Nephron (organoid): ENCODE measurements at regions not wholly inside any gene's neighbourhood (a gene's known extent, or its start where the extent isn't known, plus 50 kb on each side); places are given as distances from the start of the nearest gene placed in this dataset.

Source experiments
- H3K27ac Mint-ChIP-seq, 3 experiments: 2 replicates each; pipeline ENCODE4 v1.8.0; 2020; ENCODE audit warnings: mixed read lengths in 3 of 3, mild to moderate bottlenecking in 2 of 3, moderate library complexity in 1 of 3
- H3K27me3 Mint-ChIP-seq: 2 replicates; pipeline ENCODE4 v1.8.0; 2021; ENCODE audit warnings: low read depth, mild to moderate bottlenecking, moderate library complexity, mixed read lengths
- H3K36me3 Mint-ChIP-seq: 2 replicates; pipeline ENCODE4 v1.8.0; 2020; ENCODE audit warnings: low read depth, mixed read lengths
- H3K4me1 Mint-ChIP-seq: 2 replicates; pipeline ENCODE4 v1.8.0; 2020; ENCODE audit warnings: mixed read lengths
- H3K4me3 Mint-ChIP-seq, 3 experiments: 2 replicates each; pipeline ENCODE4 v1.8.0; 2020; ENCODE audit warnings: mild to moderate bottlenecking in 3 of 3, mixed read lengths in 3 of 3, moderate library complexity in 2 of 3
- H3K9me3 Mint-ChIP-seq: 2 replicates; pipeline ENCODE4 v1.8.0; 2020; ENCODE audit warnings: mixed read lengths
- CTCF ChIP-seq, 3 experiments: fragments of 200-600 bp; sonication (generic); IDR thresholded peaks; one replicate each; pipeline ENCODE4 v1.5.0; 2021; ENCODE audit warnings: antibody characterized with exemption in 3 of 3; ENCODE audit not compliant: unreplicated experiment in 3 of 3

DNA sequence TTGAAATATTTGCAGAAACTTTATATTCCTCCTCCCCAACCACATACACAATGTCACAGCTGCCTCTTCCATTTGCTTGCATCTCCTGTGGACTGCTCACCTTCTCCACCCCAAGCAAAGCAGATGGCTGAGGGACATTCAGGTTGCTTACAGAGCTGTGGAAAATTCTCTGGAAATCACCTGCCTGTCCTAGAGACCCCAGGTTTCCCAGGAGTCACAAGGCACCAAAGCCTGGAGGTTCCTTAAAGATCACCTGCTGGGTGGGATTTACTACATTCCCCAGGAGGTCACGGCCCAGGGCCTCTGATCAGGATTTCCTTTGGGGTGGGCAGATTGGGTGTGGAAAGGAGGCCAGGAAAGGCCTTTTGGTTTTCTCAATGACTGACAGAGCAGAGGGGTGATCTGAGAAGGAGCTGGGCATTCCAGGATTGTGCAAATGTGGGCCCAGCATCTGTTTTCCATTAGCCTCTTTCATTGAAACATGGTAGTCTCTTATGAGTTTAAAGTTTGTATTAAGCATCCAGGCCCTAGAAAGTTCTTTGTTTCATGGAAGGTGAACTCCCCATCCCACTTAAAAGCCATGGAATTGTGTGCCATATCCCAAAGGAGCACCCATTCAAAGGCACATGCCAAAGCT, 410.7 kb upstream of the TNP1 start:
- H3K27ac Mint-ChIP-seq, result peak overlapping the region; percentile 88 to 94 (median 90)
- H3K36me3 Mint-ChIP-seq, result peaks cover 10% of the 10 kb centered on the region
- no peak overlapping the region for H3K4me3 Mint-ChIP-seq
- peaks cover 49% of the 10 kb centered on the region for H3K4me1 Mint-ChIP-seq
- peaks cover 5% of the 10 kb centered on the region for H3K27me3 Mint-ChIP-seq
- peaks cover 14% of the 10 kb centered on the region for H3K9me3 Mint-ChIP-seq
- TF ChIP-seq CTCF (IDR thresholded peaks at IDR 0.05; ENCODE audit: unreplicated experiment in 3 of 3), result no peak

GRCh38 chr2:217269701-217270484, 410.0 kb upstream of the TNP1 start:
- Mint-ChIP-seq H3K9me3 (peaks cover 14% of the 10 kb centered on the region), H3K4me3 (peak overlapping the region in 1 of 3 experiments; percentile 8), H3K36me3 (peaks cover 10% of the 10 kb centered on the region), H3K4me1 (peaks cover 49% of the 10 kb centered on the region), H3K27me3 (peaks cover 3% of the 10 kb centered on the region), H3K27ac (peak overlapping the region; percentile 88 to 94 (median 90))
- no peak for TF ChIP-seq CTCF (IDR thresholded peaks at IDR 0.05; ENCODE audit: unreplicated experiment in 3 of 3)

GRCh38 chr2:217268978-217269377, 409.1 kb upstream of the TNP1 start:
- Mint-ChIP-seq H3K4me3 (no peak overlapping the region), H3K4me1 (peaks cover 55% of the 10 kb centered on the region), H3K27ac (peak overlapping the region; percentile 88 to 94 (median 90)), H3K9me3 (peaks cover 14% of the 10 kb centered on the region), H3K36me3 (peaks cover 10% of the 10 kb centered on the region), H3K27me3 (peaks cover 3% of the 10 kb centered on the region)
- TF ChIP-seq CTCF (IDR thresholded peaks at IDR 0.05; ENCODE audit: unreplicated experiment in 3 of 3), result no peak

GRCh38 chr2:217267758-217268157, 407.9 kb upstream of the TNP1 start:
- H3K36me3 Mint-ChIP-seq, result peaks cover 10% of the 10 kb centered on the region
- peaks cover 61% of the 10 kb centered on the region for H3K4me1 Mint-ChIP-seq
- peaks cover 16% of the 10 kb centered on the region for H3K9me3 Mint-ChIP-seq
- H3K27me3 Mint-ChIP-seq, result peaks cover 3% of the 10 kb centered on the region
- H3K27ac Mint-ChIP-seq, result peak overlapping the region in 2 of 3 experiments; percentile 7 to 31
- H3K4me3 Mint-ChIP-seq, result no peak overlapping the region
- TF ChIP-seq CTCF (IDR thresholded peaks at IDR 0.05; ENCODE audit: unreplicated experiment in 3 of 3), result no peak

- Mint-ChIP-seq H3K4me3 (no peak overlapping the region), H3K9me3 (peaks cover 20% of the 10 kb centered on the region), H3K27ac (peak overlapping the region; percentile 70 to 81 (median 71)), H3K36me3 (peaks cover 13% of the 10 kb centered on the region), H3K27me3 (no peaks in the 10 kb centered on the region), H3K4me1 (peaks cover 50% of the 10 kb centered on the region)
- TF ChIP-seq CTCF (IDR thresholded peaks at IDR 0.05; ENCODE audit: unreplicated experiment in 3 of 3), result no peak
Measured at GRCh38 chr2:217263756-217264155, 403.9 kb upstream of the TNP1 start.
